Progenitor cell of endocrine pancreas (in vitro differentiated cells): ENCODE measurements at regions not wholly inside any gene's neighbourhood (a gene's known extent, or its start where the extent isn't known, plus 50 kb on each side); places are given as distances from the start of the nearest gene placed in this dataset.
"Not testable (repeated sequence)": the region's sequence is repeated elsewhere in the genome, so short reads cannot be mapped to it uniquely, and the experiment has no call there.

ENCODE experiments used
- DNase-seq: peaks from one replicate; pipeline ENCODE4 v3.0.0; 2021; ENCODE audit warnings: low spot score; ENCODE audit not compliant: unreplicated experiment
- H3K27ac Mint-ChIP-seq: 2 replicates; pipeline ENCODE4 v1.8.0; 2021; ENCODE audit warnings: mild to moderate bottlenecking, moderate library complexity, mixed read lengths
- H3K27me3 Mint-ChIP-seq: 2 replicates; pipeline ENCODE4 v1.8.0; 2021; ENCODE audit warnings: mixed read lengths
- H3K36me3 Mint-ChIP-seq: 2 replicates; pipeline ENCODE4 v1.8.0; 2022; ENCODE audit warnings: mixed read lengths; ENCODE audit not compliant: insufficient read depth
- H3K4me1 Mint-ChIP-seq: 2 replicates; pipeline ENCODE4 v1.8.0; 2021; ENCODE audit warnings: low read depth, mixed read lengths
- H3K4me3 Mint-ChIP-seq: 2 replicates; pipeline ENCODE4 v1.8.0; 2021; ENCODE audit warnings: low read depth, mild to moderate bottlenecking, moderate library complexity, mixed read lengths
- H3K9me3 Mint-ChIP-seq: 2 replicates; pipeline ENCODE4 v1.8.0; 2021; ENCODE audit warnings: low read depth, mixed read lengths
- TF ChIP-seq, protein P1 (sequence below): fragments of 200-600 bp; sonication (generic); IDR thresholded peaks from one replicate; pipeline ENCODE4 v1.5.0; 2021; ENCODE audit warnings: antibody characterized with exemption, mild to moderate bottlenecking; ENCODE audit not compliant: unreplicated experiment

DNA sequence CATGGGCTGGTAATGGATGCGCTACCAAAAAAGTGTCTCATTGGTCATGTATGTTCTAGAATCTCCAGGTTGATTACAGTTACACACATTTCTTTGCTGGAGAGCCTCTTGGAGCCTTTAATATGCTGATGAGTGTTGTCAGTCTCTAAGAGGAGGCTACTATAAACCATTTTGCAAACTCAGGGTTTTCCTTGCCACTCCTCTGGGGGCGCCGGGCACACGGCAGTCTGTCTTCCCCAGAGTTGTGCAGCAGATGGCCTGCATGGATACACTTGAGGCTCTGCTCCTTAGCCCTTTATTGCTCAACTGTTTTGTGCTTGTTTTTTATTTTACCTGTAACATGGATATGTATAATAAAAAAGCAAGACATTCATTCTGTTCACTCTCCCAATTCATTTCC, 196.5 kb downstream of the ACTR3B start:
- H3K4me1 Mint-ChIP-seq: no peaks in the 10 kb centered on the region
- no peaks in the 10 kb centered on the region for H3K27me3 Mint-ChIP-seq
- DNase-seq: no peak
- no peak overlapping the region for H3K4me3 Mint-ChIP-seq
- H3K36me3 Mint-ChIP-seq: no peaks in the 10 kb centered on the region
- no peak overlapping the region for H3K27ac Mint-ChIP-seq
- H3K9me3 Mint-ChIP-seq: peaks cover 7% of the 10 kb centered on the region
- TF ChIP-seq, protein P1, sequence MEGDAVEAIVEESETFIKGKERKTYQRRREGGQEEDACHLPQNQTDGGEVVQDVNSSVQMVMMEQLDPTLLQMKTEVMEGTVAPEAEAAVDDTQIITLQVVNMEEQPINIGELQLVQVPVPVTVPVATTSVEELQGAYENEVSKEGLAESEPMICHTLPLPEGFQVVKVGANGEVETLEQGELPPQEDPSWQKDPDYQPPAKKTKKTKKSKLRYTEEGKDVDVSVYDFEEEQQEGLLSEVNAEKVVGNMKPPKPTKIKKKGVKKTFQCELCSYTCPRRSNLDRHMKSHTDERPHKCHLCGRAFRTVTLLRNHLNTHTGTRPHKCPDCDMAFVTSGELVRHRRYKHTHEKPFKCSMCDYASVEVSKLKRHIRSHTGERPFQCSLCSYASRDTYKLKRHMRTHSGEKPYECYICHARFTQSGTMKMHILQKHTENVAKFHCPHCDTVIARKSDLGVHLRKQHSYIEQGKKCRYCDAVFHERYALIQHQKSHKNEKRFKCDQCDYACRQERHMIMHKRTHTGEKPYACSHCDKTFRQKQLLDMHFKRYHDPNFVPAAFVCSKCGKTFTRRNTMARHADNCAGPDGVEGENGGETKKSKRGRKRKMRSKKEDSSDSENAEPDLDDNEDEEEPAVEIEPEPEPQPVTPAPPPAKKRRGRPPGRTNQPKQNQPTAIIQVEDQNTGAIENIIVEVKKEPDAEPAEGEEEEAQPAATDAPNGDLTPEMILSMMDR: no peak

DNA sequence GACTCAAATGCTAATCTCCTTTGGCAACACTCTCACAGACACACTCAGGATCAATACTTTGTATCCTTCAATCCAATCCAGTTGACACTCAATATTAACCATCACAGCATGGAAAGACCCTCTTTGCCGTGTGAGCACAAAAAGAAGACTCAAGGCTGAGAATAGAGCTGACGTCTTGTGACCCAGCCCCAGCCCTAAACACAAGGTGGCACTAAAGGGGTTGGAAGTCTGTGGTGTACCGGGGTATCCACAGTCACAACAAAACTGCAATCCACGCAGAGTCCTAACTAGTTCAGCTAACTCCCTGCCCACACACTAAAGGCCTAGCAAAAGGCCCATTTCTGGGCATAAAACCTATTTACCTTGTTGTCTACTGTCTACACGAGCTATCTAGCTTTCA, 200.1 kb downstream of the ACTR3B start:
- TF ChIP-seq, protein P1: no peak
- Mint-ChIP-seq H3K4me1 (no peaks in the 10 kb centered on the region), H3K27me3 (no peaks in the 10 kb centered on the region), H3K27ac (no peak overlapping the region), H3K9me3 (peaks cover 3% of the 10 kb centered on the region), H3K36me3 (no peaks in the 10 kb centered on the region), H3K4me3 (no peak overlapping the region)
- no peak for DNase-seq

DNA sequence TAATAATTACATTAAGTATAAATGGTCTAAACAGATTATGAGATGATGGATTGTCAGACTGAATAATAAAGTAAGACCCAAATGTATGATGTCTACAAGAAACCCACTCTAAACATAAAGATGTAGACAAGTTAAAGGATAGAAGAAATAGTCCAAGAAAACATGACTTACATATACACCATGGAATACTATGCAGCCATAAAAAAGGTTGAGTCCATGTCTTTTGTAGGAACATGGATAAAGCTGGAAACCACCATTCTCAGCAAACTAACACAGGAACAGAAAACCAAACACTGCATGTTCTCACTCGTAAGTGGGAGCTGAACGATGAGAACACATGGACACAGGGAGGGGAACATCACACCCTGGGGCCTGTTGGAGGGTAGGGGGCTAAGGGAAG, 202.2 kb downstream of the ACTR3B start:
- not testable (repeated sequence) for H3K9me3 Mint-ChIP-seq, H3K27me3 Mint-ChIP-seq, H3K4me3 Mint-ChIP-seq, H3K27ac Mint-ChIP-seq, H3K4me1 Mint-ChIP-seq, DNase-seq, H3K36me3 Mint-ChIP-seq

DNA sequence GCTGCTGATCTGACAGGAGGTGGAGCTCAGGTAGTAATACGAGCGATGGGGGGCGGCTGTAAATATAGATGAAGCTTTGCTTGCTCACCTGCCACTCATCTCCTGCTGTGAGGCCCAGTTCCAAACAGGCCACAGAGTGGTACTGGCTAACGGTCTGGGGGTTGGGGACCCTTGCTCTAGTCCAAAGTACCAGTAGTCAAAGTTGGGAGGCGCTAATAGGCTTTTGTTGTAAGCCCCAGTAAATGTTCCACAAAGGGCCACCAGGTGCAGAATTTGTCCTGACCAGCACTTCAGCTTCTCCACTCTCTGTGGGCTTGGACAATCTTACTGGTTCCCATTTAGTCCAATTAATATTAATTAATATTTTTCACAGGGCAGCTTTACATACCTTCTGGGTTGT, 206.6 kb downstream of the ACTR3B start:
- no peak overlapping the region for H3K4me3 Mint-ChIP-seq
- no peaks in the 10 kb centered on the region for H3K9me3 Mint-ChIP-seq
- no peak overlapping the region for H3K27ac Mint-ChIP-seq
- H3K4me1 Mint-ChIP-seq: no peaks in the 10 kb centered on the region
- no peaks in the 10 kb centered on the region for H3K36me3 Mint-ChIP-seq
- no peaks in the 10 kb centered on the region for H3K27me3 Mint-ChIP-seq
- TF ChIP-seq, protein P1: no peak
- no peak for DNase-seq

DNA sequence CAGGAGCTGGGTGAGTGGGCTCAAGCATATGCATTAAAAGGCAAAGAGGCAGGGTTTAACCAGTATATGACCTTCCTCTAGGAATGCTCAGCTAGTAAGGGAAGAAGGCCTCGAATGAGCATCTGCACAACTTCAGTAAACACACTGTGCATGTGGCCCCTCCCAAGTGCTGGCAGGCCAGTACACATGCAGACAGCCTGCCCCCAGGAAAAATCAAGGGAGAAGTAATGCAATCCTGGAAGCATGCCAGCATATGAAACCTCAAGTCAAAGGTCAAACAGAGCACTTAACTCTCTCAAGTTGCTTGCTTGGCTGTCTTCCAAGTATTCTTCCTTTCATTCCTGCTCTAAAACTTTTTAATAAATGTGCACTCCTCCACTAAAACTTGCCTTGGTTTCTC, 208.4 kb downstream of the ACTR3B start:
- Mint-ChIP-seq H3K27ac (no peak overlapping the region), H3K9me3 (peaks cover 12% of the 10 kb centered on the region), H3K4me1 (no peaks in the 10 kb centered on the region), H3K36me3 (no peaks in the 10 kb centered on the region), H3K4me3 (no peak overlapping the region), H3K27me3 (no peaks in the 10 kb centered on the region)
- TF ChIP-seq, protein P1: no peak
- no peak for DNase-seq

DNA sequence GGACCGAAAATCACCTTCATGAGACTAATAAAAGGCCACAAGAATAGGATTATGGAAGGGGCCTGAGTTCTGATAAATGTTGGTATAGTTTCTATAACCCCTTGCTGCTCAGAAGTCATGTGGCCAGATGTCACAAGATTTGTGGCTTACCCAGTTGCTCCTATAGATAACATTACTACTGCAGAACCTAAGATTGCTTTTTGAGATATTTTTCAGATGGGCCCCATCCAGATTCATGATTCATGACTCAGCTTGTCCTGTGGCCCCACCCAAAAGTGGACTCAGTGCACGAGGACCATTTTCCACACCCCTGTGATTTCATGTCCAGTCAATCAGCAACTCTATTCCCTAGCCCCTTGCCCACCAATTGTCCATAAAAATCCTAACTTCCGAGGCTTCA, 209.0 kb downstream of the ACTR3B start:
- Mint-ChIP-seq H3K27ac (no peak overlapping the region), H3K36me3 (no peaks in the 10 kb centered on the region), H3K27me3 (no peaks in the 10 kb centered on the region), H3K9me3 (peaks cover 12% of the 10 kb centered on the region), H3K4me3 (no peak overlapping the region), H3K4me1 (no peaks in the 10 kb centered on the region)
- TF ChIP-seq, protein P1: no peak
- no peak for DNase-seq
